Caco-2 (cell line): ENCODE measurements at regions not wholly inside any gene's neighbourhood (a gene's known extent, or its start where the extent isn't known, plus 50 kb on each side); places are given as distances from the start of the nearest gene placed in this dataset.

ENCODE experiments used
- BruUV-seq: library from RNA; stranded (reverse); fragments of 400-500 nt; replicated peaks from 2 replicates; lab custom pipeline; 2021; lab: Mats Ljungman, UMichigan
- CTCF ChIA-PET: fragments of 300-600 bp; sonication (Branson Sonifier 250); formaldehyde crosslinking; loops from one replicate; lab custom pipeline; 2022; ENCODE audit warnings: antibody characterized with exemption; lab: Charles Lee
- POLR2A ChIA-PET: fragments of 300-600 bp; sonication (Branson Sonifier 250); formaldehyde crosslinking; loops from one replicate; lab custom pipeline; 2022; ENCODE audit warnings: antibody characterized with exemption; lab: Charles Lee
- DNase-seq, 2 experiments: peaks; one replicate each; pipeline versions ENCODE4 v3.0.0 to v3.0.0-alpha.2; 2020 to 2022
- H3K27me3 ChIP-seq: replicated peaks from 2 replicates; pipeline ENCODE4 v1.6.0; 2011; ENCODE audit warnings: low read length; ENCODE audit not compliant: control insufficient read depth, insufficient read depth
- H3K36me3 ChIP-seq: 2 replicates; pipeline ENCODE4 v1.5.1; 2011; ENCODE audit warnings: low read length; ENCODE audit not compliant: control insufficient read depth, insufficient read depth
- H3K4me1 ChIP-seq: fragments of 250-450 bp; sonication (Bioruptor Pico); 2 replicates; pipeline ENCODE4 v1.5.1; 2020; ENCODE audit warnings: mild to moderate bottlenecking
- H3K4me3 ChIP-seq: 2 replicates; pipeline ENCODE4 v1.5.1; 2011; ENCODE audit warnings: low read depth, mild to moderate bottlenecking, control low read depth, low read length
- H3K9me3 ChIP-seq: fragments of 250-450 bp; sonication (Bioruptor Pico); 2 replicates; pipeline ENCODE4 v1.5.1; 2020; ENCODE audit warnings: mild to moderate bottlenecking, moderate library complexity
- H3K27ac Mint-ChIP-seq: one replicate; pipeline ENCODE4 v1.8.0; 2022; ENCODE audit warnings: mixed read lengths; ENCODE audit not compliant: unreplicated experiment
- H3K27me3 Mint-ChIP-seq: one replicate; pipeline ENCODE4 v1.8.0; 2022; ENCODE audit warnings: mixed read lengths; ENCODE audit not compliant: insufficient read depth, unreplicated experiment
- H3K36me3 Mint-ChIP-seq: one replicate; pipeline ENCODE4 v1.8.0; 2022; ENCODE audit warnings: mild to moderate bottlenecking, mixed read lengths; ENCODE audit not compliant: insufficient read depth, unreplicated experiment
- H3K4me1 Mint-ChIP-seq: one replicate; pipeline ENCODE4 v1.8.0; 2022; ENCODE audit warnings: low read depth, mixed read lengths; ENCODE audit not compliant: unreplicated experiment
- H3K4me3 Mint-ChIP-seq: one replicate; pipeline ENCODE4 v1.8.0; 2022; ENCODE audit warnings: mild to moderate bottlenecking, moderate library complexity, mixed read lengths; ENCODE audit not compliant: unreplicated experiment
- H3K9me3 Mint-ChIP-seq: one replicate; pipeline ENCODE4 v1.8.0; 2022; ENCODE audit warnings: mixed read lengths; ENCODE audit not compliant: unreplicated experiment
- intact Hi-C: fragments of 100-400 bp; cut with micrococcal nuclease; formaldehyde crosslinking; loops from one replicate; pipeline ENCODE4 v1.10.0; 2022; ENCODE audit not compliant: unreplicated experiment
- TF ChIP-seq, protein P1 (sequence below), 2 experiments: fragments of 200-600 bp in 1 of 2; IDR thresholded peaks; 1 replicate in 1 of 2; 2 replicates in 1 of 2; pipeline versions ENCODE4 v1.5.1 to v1.8.0; 2011 to 2022; ENCODE audit warnings: antibody characterized with exemption in 1 of 2, control low read depth in 1 of 2, inconsistent platforms in 1 of 2, low read depth in 1 of 2, low read length in 1 of 2, mild to moderate bottlenecking in 1 of 2, moderate library complexity in 1 of 2; ENCODE audit not compliant: insufficient read depth in 1 of 2, severe bottlenecking in 1 of 2, unreplicated experiment in 1 of 2

- Histone ChIP-seq H3K9me3 (no peaks in the 10 kb centered on the region), H3K4me1 (no peaks in the 10 kb centered on the region), H3K27me3 (no peaks in the 10 kb centered on the region), H3K36me3 (no peaks in the 10 kb centered on the region), H3K4me3 (no peak overlapping the region)
- peaks cover 5% of the 10 kb centered on the region for H3K36me3 Mint-ChIP-seq
- H3K27me3 Mint-ChIP-seq, result peaks cover 6% of the 10 kb centered on the region
- no TSS peak for BruUV-seq
- no peak overlapping the region for H3K27ac Mint-ChIP-seq
- TF ChIP-seq, protein P1, sequence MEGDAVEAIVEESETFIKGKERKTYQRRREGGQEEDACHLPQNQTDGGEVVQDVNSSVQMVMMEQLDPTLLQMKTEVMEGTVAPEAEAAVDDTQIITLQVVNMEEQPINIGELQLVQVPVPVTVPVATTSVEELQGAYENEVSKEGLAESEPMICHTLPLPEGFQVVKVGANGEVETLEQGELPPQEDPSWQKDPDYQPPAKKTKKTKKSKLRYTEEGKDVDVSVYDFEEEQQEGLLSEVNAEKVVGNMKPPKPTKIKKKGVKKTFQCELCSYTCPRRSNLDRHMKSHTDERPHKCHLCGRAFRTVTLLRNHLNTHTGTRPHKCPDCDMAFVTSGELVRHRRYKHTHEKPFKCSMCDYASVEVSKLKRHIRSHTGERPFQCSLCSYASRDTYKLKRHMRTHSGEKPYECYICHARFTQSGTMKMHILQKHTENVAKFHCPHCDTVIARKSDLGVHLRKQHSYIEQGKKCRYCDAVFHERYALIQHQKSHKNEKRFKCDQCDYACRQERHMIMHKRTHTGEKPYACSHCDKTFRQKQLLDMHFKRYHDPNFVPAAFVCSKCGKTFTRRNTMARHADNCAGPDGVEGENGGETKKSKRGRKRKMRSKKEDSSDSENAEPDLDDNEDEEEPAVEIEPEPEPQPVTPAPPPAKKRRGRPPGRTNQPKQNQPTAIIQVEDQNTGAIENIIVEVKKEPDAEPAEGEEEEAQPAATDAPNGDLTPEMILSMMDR (IDR thresholded peaks at IDR 0.05; ENCODE audit: insufficient read depth in 1 of 2, low read depth in 1 of 2, low read length in 1 of 2, severe bottlenecking in 1 of 2, unreplicated experiment in 1 of 2), result no peak
- POLR2A ChIA-PET, result no interaction called here
- no peak overlapping the region for H3K4me3 Mint-ChIP-seq
- H3K4me1 Mint-ChIP-seq, result no peaks in the 10 kb centered on the region
- CTCF ChIA-PET, result interaction anchor here (1.1 kb wide), 1 partner anchor 233 kb away, joined by 3 read pairs; no protein-coding TSS in a partner anchor
- intact Hi-C loops, result no loop called here
- DNase-seq, result peak in 1 of 2 experiments; percentile 21
- no peaks in the 10 kb centered on the region for H3K9me3 Mint-ChIP-seq
These were observed 271.6 kb downstream of the C16orf95 start for GRCh38 chr16:87045466-87046216.

DNA sequence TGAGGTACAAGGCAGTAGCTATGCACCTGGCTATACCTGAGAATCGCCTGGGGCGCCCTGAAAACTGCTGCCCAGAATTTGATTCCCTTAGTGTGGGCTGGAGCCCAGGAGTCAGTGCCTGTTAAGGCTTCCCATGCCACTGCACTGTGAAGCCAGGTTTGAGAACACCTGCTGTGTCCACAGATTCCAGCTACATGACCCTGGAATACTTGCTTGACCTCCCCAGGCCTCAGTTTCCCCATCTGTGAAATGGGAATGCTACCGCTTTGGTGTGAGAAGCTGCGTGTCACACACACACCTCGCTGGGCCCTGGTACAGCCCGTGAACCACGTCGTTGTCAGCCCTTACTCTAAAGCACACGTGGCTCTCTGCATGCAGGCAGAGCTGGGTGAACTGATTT is 271.0 kb downstream of the C16orf95 start:
- intact Hi-C loops, result no loop called here
- Mint-ChIP-seq H3K27ac (no peak overlapping the region), H3K27me3 (peaks cover 6% of the 10 kb centered on the region), H3K36me3 (peaks cover 5% of the 10 kb centered on the region), H3K9me3 (no peaks in the 10 kb centered on the region), H3K4me3 (no peak overlapping the region), H3K4me1 (no peaks in the 10 kb centered on the region)
- Histone ChIP-seq H3K27me3 (no peaks in the 10 kb centered on the region), H3K9me3 (no peaks in the 10 kb centered on the region), H3K36me3 (no peaks in the 10 kb centered on the region), H3K4me3 (no peak overlapping the region), H3K4me1 (no peaks in the 10 kb centered on the region)
- CTCF ChIA-PET, result interaction anchor here (1.1 kb wide), 1 partner anchor 233 kb away, joined by 3 read pairs; no protein-coding TSS in a partner anchor
- no TSS peak for BruUV-seq
- TF ChIP-seq, protein P1 (IDR thresholded peaks at IDR 0.05; ENCODE audit: insufficient read depth in 1 of 2, low read depth in 1 of 2, low read length in 1 of 2, severe bottlenecking in 1 of 2, unreplicated experiment in 1 of 2), result no peak
- POLR2A ChIA-PET, result no interaction called here
- peak in 1 of 2 experiments; percentile 17 for DNase-seq

- intact Hi-C loops, result no loop called here
- Mint-ChIP-seq H3K4me3 (no peak overlapping the region), H3K4me1 (no peaks in the 10 kb centered on the region), H3K36me3 (peaks cover 5% of the 10 kb centered on the region), H3K27ac (no peak overlapping the region), H3K27me3 (peaks cover 6% of the 10 kb centered on the region), H3K9me3 (no peaks in the 10 kb centered on the region)
- no peaks in the 10 kb centered on the region for H3K36me3 ChIP-seq
- TF ChIP-seq, protein P1 (IDR thresholded peaks at IDR 0.05; ENCODE audit: insufficient read depth in 1 of 2, low read depth in 1 of 2, low read length in 1 of 2, severe bottlenecking in 1 of 2, unreplicated experiment in 1 of 2), result no peak
- H3K4me1 ChIP-seq, result no peaks in the 10 kb centered on the region
- peak in 1 of 2 experiments; percentile 20 for DNase-seq
- ChIA-PET POLR2A (no interaction called here), CTCF (interaction anchor here (1.5 kb wide), 1 partner anchor 15 kb away, joined by 4 read pairs; no protein-coding TSS in a partner anchor)
- no peak overlapping the region for H3K4me3 ChIP-seq
- H3K27me3 ChIP-seq, result no peaks in the 10 kb centered on the region
- H3K9me3 ChIP-seq, result no peaks in the 10 kb centered on the region
- no TSS peak for BruUV-seq
These were observed 269.8 kb downstream of the C16orf95 start for GRCh38 chr16:87047221-87048037.
